Brain pericyte (primary cell): ENCODE measurements at regions not wholly inside any gene's neighbourhood (a gene's known extent, or its start where the extent isn't known, plus 50 kb on each side); places are given as distances from the start of the nearest gene placed in this dataset.
A peak's percentile ranks its signal among the peaks of the same experiment; 100 is the strongest.

Source experiments
- DNase-seq: peaks from one replicate; pipeline ENCODE4 v3.0.0-alpha.2; 2012; ENCODE audit warnings: low read depth, low spot score

DNA sequence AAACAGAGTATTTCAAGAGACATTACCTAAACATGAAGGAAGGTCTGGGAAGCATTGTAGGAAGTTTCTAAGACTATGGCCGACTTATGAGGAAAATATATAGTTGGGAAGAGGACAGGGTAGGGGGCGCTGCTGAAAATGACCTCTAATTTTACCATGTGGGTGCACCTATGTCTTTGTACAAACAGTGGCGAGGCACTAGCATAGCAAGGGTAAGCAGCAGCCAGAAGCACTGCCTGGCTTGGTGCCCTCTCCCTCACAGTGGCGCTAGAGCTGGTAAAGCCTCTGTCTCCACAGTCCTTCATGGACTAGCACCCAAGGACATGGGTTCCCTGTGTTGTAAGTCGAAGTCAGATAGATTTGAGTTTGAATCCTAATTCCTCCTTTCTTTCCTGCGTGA is 461.2 kb downstream of the INHBA start:
- DNase-seq, result no peak

DNA sequence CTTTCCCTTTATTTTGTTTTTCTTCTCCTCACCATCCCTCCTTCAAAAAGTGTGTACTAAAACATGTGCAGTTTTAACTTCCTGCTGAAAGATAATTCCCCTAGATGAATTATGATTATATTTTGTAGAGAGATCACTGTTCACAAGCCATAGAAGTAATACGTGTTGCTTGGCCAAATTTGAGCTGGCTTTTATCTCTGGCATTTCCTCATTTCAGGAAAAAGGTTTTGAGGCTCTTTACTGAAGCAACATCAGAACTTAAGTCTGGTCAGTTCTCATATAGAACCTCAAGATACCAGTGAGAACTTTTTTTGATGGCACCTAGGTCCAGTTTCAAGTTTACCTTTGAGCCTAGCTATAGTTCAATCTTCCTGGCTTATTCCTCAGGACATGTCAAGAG is 463.3 kb downstream of the INHBA start:
- DNase-seq, result no peak

DNA sequence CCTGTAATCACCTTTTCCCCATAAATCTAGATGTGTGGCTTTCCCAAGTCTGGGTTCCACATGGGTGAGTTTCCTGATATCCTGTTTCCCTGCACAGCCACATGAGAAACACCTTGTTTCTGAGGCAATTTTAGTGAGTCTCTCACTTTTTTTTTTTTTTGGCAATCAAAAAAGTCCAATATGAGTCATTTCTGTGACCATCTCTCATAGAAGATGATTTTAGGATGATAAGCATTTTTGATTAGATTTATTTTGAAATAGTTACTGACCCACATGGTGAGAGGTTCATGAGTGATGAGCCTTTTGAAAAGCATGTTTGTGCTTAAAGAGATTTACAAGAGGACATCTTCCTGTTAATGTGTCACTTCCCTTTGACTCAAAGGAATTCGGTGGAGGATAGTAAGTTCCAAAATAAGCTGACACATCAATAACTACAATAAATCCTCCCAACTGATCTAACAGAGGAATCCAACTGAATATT is 464.0 kb downstream of the INHBA start:
- no peak for DNase-seq

DNA sequence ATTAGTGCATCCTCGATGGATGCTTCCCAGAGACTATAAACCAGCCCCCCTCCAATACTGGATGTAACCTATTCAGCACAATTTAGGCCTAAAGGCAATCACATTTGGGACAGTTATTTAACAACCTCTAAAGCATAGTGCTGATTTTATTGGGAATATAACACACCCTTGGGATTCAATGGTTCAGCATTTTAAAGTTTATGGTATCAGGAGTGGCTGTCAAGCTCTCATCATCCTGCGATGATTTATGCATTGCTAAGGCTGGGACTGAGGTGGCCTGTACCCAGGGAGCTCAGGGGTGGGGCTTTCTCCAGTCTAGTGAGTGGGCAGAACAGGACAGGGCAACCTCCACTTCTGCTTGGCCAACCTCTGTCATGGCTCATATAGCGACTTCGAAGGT is 464.9 kb downstream of the INHBA start:
- DNase-seq, result no peak

DNA sequence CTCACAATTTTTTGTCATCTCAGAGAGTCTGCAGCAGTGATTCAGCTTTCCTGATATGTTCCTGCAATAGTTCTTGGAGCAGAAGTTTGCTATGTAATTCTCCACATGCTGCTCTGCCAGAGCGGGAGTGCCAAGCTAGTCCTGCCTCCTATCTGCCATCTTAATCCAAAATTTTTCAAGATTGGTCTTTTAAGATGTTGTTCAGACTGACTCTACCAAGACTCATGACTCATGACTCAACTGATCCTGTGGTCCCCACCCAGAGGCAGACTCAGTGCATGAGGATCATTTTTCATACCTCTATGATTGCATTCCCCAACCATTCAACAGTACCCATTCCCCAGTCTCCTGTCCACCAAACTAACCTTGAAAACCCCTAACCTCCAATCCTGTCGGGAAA is 470.8 kb downstream of the INHBA start:
- DNase-seq, result no peak

DNA sequence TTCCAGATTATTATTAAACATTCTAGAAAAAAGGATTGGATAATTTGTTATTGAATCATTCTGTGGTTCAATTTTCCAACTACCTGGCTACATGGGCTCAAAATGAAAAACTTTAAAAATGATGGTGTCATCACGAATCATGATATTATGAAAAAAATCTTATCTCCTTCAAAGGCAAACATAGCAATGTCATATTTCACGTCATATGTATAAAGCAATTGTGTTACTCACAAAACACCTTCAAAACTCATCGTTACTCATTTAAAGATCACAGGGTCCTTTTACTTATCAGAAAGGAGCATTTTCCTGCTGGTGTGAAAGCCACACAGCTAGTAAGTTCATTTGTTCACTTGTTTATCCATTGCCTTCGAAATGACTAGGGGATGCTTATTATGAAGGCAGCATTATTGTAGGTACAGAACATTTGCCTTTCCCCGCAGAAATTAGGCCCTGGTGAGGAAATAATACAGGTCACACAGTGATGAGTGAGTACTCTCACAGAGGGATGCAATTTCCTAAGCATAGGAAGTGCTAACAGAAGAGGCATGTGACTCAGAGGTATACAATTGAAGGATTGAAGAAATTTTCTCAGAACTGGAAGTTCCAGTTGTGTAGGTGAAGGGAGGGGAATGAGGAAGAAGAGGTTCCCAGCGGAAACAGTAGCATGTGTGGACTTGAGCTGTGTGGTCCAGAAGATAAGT is 478.7 kb downstream of the INHBA start:
- DNase-seq, result no peak

DNA sequence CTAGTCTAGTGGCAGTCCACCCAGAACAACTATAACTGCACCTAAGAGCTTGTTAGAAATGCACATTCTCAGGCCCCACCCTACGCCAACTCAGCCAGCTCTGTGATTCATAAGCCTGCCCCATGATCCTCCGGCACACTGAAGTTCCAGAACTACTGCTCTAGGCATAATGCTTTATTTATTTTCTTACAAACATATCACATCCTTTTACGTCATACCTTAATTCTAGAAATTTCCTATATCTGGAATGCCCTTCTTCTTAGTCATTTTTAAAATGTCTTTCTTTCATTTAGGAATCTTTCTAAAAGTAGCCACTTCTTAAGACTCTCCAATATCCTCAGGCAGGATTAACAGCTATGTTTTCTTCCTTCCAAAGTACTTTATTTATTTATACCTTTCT is 480.1 kb downstream of the INHBA start:
- no peak for DNase-seq

DNA sequence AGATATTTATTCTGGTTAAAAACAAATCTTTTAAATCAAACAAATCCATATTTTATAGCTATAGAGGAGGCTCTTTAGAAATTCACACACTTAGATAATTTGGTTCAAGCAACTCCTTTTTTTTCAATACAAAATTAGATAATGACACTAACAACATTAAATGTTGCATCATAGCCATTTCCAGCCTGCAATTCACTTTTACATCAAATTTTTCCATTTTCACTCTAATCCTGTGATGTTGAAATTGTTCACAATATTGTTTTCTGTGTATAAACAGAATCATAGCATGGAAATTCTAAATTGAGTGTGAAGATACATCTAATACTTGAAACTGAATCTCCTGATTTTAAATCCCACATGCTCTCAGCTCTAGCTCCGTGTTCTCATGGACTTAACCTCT is 482.6 kb downstream of the INHBA start:
- no peak for DNase-seq

DNA sequence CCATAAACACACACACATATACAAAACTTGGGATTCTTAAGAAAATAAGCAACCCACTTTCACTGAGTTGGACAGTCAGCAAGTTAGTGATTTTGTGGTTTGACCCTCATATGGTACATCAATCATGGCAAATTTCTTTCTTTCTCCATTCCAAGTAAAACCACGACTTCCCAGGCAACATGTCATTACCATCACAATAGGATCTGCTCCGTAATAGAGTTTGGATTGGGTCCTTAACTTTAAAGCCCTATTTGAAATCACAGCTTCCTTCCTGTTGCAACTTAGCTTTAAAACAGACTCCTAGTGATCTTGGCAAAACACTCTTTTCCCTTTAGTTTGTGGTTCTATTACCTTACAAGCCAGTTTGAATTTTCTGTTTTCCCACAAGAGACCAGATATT is 483.6 kb downstream of the INHBA start:
- DNase-seq, result no peak

DNA sequence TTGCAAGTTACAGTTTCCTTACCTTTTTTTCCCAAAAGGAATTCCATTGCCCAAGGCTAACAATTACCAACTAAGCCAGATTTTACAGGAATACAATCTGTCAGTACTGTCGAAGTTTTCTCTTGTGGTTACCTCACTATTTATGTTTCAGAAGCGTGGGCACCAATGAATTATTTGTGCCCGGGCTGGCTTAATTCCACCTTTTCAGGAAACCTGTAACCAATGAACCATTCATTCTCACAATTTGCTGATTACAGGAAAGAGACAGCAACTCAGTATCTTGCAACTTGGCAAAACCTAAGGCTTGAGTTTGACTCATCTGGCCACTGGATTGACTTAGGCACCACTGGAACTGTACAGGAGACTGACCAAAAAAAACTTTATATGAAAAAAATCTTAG is 485.6 kb downstream of the INHBA start:
- DNase-seq, result no peak

DNA sequence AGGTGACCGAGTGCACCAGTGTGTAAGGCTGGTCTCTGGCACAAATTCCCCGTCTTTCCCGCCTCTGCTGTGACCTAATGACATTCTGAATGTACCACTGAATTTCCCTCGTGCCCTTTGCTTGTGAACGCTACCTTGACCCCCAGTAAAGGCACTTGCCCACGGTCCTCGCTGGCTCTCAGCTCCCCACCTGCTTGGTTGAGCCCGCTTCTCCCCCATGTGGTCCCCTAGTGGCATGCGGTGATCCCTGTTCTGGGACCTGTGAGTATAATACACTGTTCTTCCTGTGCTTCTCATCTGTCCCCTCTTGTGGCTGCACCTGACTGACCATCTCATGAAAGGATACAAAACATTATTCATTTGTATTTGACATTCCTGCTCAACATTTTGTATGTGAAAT is 495.7 kb downstream of the INHBA start:
- no peak for DNase-seq

DNA sequence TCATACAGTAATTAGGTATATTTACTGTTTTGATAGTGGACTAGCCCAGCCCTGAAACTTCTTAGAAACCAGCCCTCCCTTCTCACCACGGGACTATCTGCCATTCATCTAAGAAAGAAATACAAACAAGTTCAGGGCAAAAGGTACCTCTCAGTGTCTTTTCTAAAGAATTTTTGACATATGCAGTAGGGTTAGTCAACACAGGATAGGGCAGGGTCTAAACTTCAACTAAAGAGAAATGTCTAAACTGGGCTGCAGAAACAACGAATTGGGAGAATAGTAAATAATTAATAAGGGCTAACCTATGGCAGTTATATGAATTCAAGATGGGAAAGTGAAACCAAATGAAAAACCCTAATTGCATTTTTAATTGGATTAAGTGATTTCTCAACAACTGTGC is 496.6 kb downstream of the INHBA start:
- DNase-seq, result no peak

DNA sequence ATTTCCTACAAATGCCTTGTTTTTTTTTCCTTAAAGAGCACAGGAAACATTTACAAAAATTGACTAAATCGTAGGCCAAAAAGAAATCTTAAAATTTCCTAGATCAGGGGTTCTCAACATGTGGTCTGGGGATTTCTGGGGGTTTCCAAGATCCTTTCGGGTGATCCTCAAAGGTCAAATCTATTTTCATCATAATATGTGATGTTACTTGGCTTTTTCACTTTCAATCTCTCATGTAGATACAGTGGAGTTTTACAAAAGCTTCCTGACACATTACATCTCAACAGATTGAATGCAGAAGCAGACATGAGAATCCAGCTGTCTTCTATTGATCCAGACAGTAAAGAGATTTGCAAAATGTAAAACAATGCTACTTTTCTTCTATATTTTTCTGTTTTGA is 497.3 kb downstream of the INHBA start:
- no peak for DNase-seq

DNA sequence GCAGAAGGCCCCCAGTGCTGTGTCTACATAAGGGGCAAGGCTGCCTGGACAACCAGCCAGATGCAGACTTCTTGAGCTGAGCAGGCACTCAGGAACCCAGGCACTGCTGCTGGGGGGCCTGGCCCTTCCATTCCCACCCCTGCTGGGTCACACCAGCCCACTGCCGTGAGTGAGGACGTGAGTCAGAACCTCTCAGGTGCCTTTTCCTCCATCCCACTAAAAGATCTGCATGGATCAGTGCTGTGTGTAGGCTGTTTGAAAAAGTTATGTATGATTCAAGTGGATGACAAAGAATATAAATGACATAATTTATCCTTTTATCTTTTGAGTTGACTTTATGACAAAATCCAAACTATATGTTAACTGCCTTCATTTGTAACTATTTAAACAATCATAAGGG is 499.3 kb downstream of the INHBA start:
- no peak for DNase-seq

DNA sequence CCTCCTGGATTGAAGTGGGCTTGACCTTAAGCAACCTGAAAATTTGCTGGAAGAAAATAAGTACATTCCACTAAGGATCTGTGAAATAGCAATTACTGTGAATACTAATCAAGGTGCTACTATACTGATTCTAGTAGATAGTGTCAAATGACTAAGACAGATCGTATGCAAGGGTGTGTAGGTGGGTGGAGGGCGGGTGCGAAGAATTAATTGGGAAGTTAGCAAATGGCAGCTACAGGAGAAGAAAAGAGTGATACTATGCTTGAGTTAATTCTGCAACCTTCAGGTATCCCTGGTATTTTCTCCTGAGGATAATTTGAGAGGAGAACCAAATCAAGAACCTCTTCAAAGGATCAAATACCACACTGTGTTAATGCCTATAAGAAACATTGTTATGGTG is 501.9 kb downstream of the INHBA start:
- no peak for DNase-seq

DNA sequence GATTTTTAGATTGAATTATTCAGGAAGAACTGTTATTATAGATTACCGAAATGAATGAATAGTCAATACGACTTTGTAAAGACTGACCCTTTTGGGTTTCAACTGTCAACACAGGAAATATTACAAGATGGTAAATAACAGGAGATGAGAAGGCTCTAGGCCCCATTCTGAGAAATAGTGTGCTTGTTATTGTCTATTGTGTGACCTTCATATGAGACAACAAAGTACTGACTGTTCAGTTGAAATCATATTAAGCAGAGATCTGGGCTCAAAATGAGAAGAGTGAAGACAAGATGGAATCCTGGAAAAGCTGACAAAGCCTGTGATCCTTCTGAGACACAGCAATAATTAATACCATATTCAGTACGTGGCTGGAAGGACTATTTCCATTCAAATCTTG is 503.8 kb downstream of the INHBA start:
- DNase-seq, result no peak

DNA sequence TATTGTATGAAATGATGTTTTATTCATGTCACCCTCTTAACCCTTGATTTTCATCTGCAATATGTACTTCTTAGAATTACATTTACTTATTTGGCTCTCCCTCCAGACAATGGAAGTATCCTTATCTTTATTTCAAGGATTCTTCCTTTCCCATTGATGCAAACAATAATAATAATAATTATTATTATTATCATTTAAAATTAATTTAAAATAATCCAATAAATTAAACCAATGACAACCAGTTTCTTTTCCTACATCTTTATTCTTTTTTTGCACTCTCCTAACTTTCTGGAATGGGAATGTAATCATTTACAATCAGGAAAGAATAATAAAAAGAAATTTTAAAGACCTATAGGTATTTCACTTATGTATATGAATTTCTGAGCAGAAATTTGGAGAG is 504.4 kb downstream of the INHBA start:
- no peak for DNase-seq

DNA sequence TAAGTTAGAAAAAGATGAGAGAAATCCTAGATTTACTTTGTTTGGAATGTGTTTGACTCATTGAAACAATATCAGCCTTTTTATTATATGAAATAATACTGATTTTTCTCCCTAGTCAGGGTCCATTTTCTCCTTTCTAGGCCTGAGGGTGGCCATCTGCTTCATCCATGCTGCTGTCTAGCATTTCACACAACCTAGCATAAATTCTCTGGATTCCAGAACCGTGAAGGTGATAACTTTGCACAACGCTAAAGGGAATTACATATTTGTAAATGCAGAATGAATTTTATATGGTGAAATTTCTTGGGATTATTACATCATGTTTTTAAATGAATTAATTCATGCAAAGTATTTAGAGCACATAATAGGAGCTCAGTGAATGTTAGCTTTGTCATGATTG is 505.1 kb downstream of the INHBA start:
- DNase-seq, result no peak

DNA sequence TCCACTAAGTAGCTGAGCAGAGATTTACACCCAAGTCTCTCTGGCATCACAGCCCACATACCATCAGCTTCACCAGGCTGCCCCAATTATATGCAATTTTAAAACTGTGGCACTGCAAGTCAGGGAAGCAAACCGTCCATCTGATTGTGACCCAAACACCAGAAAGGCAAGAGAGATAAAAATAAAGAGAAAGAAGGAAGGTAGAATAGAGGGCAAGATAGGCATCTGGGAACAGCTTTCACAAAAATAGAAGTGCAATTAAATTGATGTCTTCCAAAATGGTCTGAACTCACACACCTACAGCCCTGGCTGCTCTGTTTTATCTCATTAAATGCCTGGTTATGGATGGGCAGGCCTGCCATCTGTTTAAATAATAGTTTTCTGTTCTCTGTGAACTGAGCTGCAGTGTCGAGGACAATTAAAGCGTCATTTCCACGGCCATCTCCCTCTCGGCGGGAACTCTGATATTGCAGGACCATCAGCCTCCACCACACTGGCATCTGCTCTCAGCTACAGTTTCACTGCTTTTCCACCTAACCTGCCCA is 509.1 kb downstream of the INHBA start:
- no peak for DNase-seq

DNA sequence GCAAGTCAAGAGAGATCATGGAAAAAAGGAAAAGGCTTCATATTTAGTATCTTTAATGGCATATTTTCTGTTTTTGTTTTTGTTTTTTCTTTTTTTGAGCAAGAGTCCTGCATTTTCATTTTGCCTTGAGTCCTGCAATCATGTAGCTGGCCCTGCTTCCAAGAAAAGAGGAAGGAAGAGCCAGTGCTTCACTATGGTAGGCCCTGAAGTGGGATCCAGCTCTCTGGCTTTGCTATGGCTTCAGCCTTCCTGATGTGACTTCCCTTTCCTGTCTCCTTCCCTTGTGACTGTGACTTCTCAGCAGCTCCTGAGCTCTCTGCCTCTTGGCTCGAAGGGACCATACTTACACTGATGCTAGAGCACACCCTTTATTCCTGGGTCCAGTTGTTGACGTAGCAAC is 512.3 kb downstream of the INHBA start:
- no peak for DNase-seq

DNA sequence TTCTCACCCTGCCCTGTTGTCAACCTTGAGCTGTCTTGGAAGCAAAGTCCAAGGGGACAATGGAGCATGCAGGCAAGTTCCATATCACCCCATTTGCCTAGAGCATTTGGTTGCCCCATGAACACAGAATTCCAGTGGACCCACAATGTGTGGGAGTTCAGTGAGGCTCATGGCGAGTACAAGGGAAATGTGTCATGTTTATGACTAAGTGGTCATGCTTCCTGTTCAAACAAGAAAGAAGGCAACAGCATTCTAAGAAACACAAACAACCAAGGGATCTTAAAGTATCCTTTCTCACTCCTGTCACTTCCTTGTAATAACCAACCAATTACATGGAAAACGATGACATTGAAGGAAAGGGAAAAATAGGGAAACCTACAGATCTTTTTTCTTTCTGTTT is 513.0 kb downstream of the INHBA start:
- peak; percentile 47 for DNase-seq

DNA sequence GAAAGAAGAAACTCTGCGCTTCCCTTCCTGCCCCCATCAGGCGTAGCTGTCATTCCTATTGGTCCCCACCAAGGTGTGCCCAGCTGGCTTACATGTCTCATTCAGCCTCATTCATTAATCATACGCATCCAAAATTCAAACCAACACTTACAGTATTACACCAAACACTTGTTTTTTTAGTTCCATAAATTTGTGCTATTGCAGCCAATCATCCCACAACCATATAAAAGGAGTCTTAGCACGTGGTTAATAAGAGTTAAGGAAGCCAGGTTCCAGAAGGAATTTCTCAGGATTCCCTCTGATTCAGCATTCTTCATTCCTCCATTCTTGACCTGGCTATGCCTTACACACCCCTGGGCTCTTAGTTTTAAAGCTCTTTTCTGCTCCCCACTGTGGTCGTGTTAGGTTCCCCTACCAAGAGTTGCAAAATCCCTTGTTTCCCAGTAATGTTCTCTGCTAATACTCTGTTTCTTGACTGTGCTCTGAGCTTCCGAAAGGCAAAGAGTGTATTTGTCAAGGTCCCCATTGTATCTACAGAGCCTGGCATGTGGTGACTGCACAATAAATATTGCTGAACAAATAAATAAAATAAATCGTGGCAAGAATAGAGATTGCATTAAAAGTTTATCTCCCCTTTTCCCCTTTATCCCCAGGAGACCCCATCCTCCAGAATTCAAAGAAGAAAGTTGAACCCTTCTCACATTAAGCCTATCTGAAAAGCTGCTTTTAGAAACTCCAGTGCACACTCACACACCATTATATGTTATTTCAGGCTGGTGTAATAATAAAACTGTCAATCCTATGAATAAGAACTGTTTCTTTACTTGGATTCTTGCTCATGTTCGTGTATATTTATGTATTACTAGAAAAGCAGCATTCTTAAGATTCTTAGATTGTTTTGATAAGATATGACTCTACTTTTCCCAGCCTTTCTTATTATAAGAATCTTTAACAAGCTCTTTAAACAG is 514.4 kb downstream of the INHBA start:
- DNase-seq, result peak; percentile 20

DNA sequence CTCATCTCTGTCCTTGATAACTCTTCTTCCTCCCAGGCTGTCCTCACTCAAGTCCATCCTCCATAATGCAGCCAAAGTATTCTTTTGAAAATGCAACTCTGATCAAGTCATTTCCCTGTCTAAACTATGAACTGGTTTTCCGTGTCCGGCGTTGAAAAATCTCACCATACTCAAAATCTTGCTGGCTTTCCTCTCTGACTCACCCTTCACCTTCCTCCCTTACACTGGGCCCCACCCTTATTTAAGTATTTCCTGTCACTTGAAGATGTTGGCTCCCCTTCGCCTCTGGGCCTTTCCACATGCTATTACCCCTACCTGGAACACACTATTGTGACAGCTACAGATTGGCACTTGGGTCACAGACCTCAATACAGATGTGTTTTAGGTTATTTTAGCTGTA is 515.6 kb downstream of the INHBA start:
- DNase-seq, result no peak
